Limb (tissue), 2 donors: ENCODE measurements at regions not wholly inside any gene's neighbourhood (a gene's known extent, or its start where the extent isn't known, plus 50 kb on each side); places are given as distances from the start of the nearest gene placed in this dataset.

Experiments
- DNase-seq, 2 donors: peaks; one replicate each; pipeline ENCODE4 v3.0.0-alpha.2; 2016; ENCODE audit errors: extremely low spot score in 2 of 2

DNA sequence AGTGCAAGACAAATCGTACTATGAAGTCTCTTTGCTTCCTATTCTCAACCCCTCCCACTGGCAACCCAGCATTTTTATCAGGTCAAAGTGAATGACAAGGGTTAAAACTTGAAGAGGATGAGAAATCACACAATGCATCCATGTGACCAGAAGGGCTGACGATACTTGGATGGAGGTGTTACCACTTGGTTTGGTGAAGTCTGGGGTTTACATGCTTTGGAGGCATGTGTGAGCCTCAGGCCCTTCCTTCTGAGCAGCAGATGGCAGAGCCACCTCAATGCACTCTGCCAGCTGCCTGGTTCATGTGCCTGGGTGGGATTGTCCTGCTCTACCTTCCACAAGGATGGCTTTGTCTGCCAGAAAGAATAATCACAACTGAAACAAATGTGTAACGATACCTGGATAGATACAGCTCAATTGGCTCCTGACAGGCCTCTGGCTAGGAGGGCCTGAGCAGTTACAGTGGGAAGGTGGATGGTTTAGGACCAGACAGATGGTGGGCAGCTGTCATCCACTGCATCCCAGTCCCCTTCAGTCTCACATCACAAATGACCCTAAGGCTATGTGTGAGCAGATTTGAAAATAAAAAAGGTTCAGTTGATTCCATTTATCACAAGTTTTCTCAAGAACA lies 51.5 kb upstream of the CNIH3 start:
- DNase-seq, result no peak

DNA sequence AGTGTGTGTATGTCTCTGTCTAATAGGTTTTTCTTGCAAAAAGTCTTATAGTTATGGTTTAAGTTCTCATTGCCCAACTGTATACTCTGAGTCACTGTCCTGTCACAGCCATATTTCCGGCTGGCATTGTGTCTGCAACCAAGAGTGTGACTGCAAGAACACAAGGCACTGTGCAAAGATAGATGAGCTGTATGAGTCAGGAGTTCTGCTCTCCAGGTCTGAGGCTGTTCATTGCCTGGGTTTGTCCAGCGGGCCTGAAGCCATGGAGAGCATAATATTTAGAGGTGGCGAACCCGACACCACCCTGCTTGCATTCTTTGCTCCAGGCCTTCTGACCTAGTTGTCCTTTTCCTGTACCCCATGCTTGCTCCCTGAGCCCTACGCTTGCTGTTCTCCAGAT lies 50.9 kb upstream of the CNIH3 start:
- no peak for DNase-seq

DNA sequence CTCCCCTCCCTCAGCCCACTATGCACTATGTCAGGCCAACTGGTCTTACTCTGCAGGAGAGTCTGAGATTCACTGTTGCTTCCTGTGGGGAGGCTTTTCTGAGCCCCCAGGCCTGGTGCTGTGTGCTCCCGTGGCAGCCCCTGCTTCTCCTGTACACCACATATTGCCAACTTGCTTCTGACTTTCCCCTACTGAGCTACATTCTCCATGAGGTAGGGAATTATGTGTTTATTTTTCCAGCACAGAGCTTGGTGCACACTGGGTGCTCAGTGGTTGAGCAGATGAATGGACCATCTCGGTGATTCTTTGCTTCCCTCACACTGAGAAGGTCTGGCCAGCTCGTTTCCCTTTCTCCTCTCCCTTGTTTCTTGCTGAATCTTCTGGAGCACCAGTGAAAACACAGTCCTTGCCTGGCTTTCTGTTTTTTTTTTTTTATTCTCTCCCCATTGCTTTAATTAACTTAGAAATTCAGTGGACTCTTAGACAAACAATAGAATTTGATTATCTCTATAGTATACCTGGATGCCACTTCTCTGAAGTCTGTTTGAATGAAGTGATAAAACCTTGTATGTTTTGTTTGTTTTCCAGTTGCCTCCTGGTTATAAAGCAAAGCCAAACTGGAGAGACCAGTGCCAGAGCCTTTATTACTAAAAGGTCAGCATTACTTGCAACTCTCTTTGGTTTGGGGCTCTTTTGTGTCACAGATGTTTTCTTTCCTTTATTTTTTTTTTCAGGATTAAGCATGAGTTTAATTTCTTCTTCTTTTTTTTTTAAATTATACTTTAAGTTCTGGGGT lies 50.3 kb upstream of the CNIH3 start:
- DNase-seq, result no peak
